B cell (primary cell): ENCODE measurements at regions not wholly inside any gene's neighbourhood (a gene's known extent, or its start where the extent isn't known, plus 50 kb on each side); places are given as distances from the start of the nearest gene placed in this dataset.

Experiments used
- CTCF ChIP-seq: fragments of 200-600 bp; IDR thresholded peaks from one replicate; pipeline ENCODE4 v1.8.0; 2022; ENCODE audit warnings: antibody characterized with exemption, mild to moderate bottlenecking
- EZH2 ChIP-seq: IDR thresholded peaks from 2 replicates; pipeline ENCODE4 v1.6.1; 2012; ENCODE audit warnings: borderline replicate concordance, low read depth, mild to moderate bottlenecking, moderate library complexity, low read length; ENCODE audit not compliant: insufficient read depth, poor library complexity, severe bottlenecking

DNA sequence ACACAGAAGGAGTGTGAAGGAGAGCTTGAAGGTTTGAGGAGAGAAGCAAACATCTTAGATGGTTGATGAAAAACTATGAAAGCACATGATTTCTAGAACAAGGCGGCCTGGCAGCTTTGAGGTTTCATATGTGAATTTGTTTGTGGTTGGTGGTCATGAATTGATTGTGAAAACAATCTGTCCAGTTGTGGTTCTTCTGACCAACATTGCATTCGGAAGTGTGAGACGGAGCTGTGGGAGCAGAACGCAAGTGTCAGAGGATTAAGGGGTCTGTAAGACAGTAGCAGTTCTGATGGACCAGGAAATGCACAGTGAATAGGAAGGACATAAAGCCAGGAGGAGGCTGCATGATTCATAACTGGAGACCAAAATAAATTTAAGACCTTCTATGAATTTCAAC, 594.6 kb downstream of the NXPH1 start:
- TF ChIP-seq CTCF (no peak), EZH2 (no peak)
